ENCODE measurements at regions not wholly inside any gene's neighbourhood (a gene's known extent, or its start where the extent isn't known, plus 50 kb on each side); places are given as distances from the start of the nearest gene placed in this dataset.
"Not testable (repeated sequence)": the region's sequence is repeated elsewhere in the genome, so short reads cannot be mapped to it uniquely, and the experiment has no call there.

DNA sequence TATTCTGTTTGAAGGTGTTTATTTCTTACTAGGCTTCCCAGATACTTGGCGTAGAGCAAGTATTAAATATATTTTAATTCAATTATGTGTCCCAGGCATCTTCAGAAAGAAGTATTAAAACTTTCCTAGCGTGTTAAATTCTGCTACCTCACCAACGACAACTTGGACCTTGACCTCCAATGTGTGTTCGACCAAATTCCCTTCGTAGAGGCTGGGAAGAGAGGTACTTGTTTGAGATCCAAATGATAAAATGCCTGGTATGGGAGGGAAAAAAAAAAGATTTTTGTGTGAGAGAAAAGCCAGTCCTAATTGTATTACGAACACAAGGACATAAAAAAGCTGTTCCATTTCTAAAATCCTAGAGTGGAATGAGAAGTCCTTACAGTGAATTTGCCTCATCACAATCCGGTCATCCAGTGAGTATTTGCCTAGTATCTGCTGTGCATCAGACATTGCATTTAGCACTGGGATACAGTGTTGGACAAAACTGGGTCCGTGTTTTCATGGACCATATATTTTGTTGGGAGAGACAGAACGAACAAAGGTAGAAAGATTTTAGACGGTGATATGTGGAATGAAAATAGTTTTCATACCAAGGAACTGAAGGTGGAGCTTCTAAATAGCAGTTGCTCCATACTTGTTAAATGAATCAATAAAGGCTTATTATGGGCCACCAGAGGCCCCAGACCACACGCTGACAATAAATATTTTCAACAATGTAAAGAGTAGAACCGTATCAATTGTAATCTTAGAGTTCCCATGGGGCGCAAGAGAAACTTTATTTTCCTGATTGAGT, 103.1 kb downstream of the KIF4B start:
- DNase-seq = no peak

GRCh38 chr5:155125551-155126095, 112.1 kb downstream of the KIF4B start:
- no peak for DNase-seq

- DNase-seq = no peak
These were observed 113.0 kb downstream of the KIF4B start for GRCh38 chr5:155126573-155126972.

DNA sequence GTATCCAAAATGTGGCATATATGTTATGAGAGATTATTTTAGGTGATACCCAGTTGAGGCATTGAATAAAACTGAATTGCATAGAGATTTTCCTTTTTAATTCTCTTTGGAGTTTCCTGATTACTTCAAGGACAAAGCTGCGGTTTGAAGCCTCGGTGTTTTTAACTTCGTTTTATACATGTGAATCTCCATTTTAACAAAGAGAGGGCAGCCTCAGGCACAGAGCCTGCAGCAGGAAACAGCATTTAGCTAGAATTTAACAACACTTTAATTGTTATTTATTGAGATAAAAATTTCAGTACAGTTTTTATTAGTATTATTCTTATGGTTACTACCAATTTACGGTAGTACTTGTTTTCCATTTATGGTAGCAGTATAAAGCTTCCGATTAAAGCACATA, 114.0 kb downstream of the KIF4B start:
- DNase-seq = no peak

DNA sequence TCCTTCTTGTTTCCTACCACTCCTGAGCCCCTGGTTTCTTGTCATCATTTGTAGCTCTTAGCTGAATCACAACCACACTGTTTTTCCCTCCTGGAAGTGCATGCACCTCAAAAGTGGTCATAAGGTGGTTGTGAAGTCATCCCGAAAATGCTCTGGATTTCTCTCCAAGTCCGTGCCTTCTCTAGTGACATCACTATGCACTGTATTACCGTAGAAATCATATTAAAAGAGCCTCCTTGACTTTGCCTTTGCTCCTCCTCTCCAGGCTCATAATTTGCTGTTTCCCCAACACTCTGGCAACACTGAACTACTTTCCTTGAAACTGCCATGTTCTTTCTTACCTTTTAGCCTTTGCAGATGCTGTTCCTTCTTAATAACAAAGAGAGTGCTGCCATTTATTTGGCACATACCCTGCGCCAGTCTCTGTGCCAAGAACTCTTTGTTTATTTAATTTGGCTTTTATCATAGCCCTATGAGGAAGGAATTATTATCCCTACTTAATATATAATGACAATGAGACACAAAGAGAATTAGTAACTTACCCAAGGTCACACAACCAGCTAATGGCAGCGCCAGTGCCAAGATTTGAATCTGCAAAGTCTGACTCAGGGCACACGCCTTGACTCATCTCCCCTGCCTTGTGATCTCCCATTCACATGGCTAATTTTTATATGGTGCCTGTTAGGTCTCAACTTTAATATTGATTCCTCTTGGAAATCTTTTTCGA, 115.4 kb downstream of the KIF4B start:
- DNase-seq = no peak

- DNase-seq = no peak
These were observed 115.9 kb downstream of the KIF4B start for GRCh38 chr5:155129513-155129880.

- DNase-seq = no peak
These were observed 120.6 kb downstream of the KIF4B start for GRCh38 chr5:155134130-155134529.

DNA sequence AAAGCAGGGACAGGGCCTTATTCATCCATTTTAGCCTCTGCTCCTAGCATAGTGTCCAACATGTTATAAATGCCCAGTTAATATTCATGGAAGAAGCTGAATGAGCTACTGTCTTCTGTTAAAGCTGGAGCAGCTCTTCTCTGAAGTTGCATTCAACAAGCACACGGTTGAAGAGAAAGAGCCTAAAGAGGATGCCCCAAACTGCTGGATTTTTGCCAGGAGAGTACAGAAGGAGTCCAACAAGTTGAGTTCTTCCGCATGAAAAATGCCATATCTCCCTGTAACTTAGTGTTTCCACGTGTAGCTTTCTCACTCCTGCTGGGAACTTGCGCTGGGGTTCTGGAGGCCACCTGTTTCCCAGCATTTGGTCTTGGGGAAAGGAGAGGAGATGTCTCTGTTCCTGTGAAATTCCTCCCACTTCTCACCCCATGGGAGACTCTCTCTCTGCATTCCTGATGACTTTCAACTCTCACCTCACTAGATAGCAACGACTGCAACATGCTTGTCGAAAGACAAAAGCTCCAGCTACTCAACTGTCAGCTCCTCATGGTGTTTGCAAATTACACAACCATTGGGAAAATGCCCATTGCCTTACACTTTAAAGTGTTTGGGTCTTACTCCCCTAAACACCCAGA, 122.8 kb downstream of the KIF4B start:
- DNase-seq = no peak

GRCh38 chr5:155137683-155138082, 124.1 kb downstream of the KIF4B start:
- no peak for DNase-seq

DNA sequence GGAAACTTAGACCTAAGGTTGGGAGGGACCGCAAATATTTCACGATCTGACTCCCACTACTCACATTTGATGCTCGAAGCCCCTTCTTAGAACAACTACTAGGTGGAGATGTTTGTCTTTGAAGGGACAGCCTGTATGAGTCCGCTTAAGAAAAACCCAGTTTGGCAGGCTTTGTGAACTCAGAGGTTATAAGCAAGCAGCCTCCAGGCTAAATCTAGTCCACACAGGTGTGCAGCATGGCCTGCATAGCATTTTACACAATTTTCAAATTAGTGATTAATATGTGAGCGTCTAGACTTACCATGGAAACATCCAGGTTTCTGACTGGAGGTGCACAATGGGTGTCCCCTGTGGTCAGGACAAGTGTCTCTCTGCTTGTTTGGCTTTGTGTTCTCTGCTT, 127.1 kb downstream of the KIF4B start:
- DNase-seq = no peak

DNA sequence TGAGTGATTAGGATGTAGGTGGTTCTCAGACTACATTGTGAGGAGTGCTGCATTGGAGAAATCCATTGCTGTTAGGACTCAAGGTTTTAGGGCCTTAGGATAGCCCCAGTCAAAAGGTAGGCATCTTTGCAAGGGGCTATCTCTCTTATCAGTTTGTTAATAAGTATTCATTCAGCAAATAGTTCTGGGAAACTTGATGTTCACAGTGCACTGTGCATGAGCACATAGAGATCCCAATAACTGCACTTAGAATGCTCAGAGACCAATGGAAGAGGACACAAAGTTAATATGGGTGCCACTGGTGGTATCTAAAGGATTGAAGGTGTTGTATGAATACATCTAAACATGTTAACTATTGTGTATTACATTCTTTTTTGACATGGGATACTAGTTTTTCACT, 131.4 kb downstream of the KIF4B start:
- DNase-seq = no peak

DNA sequence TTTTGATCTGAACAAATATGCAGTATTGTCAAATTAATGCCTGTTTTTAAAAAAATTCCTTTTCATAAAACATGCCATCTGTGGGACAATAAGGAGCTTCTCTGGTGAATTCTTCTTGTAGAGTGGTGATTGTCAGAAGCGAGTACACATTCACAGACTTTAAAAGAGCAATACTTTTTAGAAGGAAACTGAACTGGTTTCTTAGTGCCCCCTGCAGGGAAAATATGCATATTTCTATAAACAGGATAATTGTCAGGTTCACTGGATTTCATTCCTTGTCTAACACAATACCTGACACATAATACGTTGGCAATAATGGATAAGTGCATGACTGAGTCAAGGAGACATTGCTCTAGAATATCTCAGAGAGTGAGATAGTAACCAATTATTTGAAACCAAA, 133.7 kb downstream of the KIF4B start:
- no peak for DNase-seq

- no peak for DNase-seq
These were observed 135.1 kb downstream of the KIF4B start for GRCh38 chr5:155148694-155149093.

- no peak for DNase-seq
These were observed 136.5 kb downstream of the KIF4B start for GRCh38 chr5:155150012-155150411.

GRCh38 chr5:155154973-155155372, 141.4 kb downstream of the KIF4B start:
- no peak for DNase-seq

- DNase-seq = not testable (repeated sequence)
These were observed 149.5 kb downstream of the KIF4B start for GRCh38 chr5:155163084-155163483.

GRCh38 chr5:155167736-155168135, 154.2 kb downstream of the KIF4B start:
- DNase-seq = no peak

DNA sequence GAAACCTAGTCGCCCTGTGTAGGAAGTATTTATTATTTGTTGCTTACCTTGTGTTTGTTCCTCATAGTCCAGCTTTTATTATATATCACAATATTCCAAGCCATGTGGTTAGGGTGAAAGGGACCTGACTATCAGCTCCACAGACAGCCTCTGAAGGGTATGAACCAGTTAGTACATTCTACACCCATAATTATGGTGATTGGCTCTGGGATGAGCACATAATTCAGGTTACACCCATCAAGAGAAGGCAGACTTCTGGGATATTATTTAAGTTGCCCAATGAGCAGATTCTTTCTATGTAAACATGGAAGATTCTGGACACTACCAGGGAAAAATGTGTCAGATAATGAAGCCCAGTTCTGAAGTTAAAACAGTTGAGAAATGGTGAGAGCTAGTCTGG, 168.0 kb downstream of the KIF4B start:
- no peak for DNase-seq

GRCh38 chr5:155189476-155189875, 175.9 kb downstream of the KIF4B start:
- DNase-seq = no peak

- peak; percentile 29 for DNase-seq
These were observed 176.4 kb downstream of the KIF4B start for GRCh38 chr5:155189981-155190380.

- DNase-seq = no peak
These were observed 179.5 kb downstream of the KIF4B start for GRCh38 chr5:155193029-155193428.

DNA sequence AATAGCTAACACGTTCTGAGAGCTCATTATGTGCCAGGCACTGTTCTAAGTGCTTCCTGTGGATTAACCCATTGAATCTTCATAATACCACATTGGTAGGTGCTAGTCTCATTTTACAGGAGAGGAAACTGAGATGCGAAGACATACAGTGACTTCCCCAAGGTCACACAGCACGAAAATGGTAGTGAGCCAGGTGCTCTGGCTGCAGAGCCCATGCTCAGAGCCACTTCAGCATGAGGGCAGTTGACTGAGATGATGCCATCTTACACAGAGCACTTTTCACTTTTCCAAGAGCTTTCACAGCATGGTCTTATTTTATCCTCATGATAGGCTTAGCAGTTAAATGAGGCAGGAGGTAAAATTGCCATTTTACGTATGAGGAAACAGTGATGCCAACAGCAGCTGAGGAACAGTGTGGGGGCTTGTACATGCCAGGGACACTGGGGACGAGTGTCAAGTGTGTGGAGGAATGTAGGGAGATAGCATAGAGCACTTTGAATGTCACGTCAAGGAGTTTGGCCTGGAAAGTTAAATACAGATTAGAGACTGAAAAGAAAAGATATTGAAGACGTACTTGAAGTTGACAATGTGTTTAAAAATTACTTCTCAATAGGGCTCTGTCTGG, 180.0 kb downstream of the KIF4B start:
- no peak for DNase-seq

DNA sequence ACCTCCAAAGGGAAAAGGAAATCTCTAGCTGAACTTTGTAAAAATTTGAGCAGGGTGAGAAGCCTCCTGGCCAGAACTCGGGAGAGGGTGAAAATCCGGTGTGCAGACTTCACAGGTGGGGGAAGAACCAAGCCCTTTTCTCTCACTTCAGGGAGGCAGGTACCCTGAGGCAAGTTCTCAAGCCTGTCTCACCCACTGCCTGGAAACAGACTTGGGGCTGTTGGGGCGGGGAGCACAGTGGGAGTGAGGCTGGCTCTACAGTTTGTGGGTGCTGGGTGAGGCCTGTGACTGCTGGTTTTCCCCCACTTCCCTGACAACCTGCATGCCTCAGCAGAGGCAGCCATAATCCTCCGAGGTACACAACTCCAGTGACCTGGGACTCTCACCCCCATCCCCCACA, 187.1 kb downstream of the KIF4B start:
- DNase-seq = no peak
